Pulmonary artery endothelial cell (primary cell): ENCODE measurements at regions not wholly inside any gene's neighbourhood (a gene's known extent, or its start where the extent isn't known, plus 50 kb on each side); places are given as distances from the start of the nearest gene placed in this dataset.
"Not testable (repeated sequence)": the region's sequence is repeated elsewhere in the genome, so short reads cannot be mapped to it uniquely, and the experiment has no call there.

ENCODE experiments used
- DNase-seq: peaks from one replicate; pipeline ENCODE4 v3.0.0-alpha.2; 2011; ENCODE audit warnings: low read depth, low spot score

DNA sequence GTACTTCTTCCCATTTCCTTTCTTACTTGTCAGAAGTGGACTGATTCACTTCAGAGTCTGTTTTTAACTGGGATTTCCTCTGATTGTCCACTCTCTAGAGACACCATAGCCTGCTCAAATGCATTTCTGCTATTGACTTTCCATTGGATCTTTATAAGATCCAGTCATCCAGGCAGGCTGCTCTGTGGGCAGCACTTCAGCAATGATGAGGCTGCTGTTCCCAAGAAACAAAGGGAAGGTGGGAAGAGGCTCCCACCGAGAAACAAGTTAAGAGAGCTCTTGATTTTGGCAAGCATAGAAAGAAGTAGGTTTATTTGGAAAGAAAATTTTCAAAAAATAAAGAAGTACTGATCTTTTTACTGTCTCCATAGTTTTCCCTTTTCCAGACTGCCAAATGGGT is 125.8 kb upstream of the STARD13 start:
- DNase-seq, result no peak

DNA sequence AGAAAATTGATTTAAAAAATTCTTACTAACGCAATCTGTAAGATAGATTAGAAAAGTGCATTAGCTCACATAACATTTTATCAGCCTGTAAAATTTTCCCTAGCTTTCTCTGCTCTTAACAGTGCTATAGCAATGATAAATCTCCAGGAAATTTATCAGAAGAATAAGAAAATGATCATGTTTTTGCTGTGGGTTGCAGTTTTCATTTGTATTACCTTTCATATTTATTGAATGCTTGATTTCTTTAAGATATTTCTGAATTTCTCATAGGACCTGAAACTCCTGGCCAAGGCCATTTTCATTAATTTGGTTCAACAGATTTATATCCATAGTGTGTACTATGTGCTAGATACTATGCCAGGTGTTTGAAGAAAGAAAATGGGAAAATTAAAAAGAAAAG is 130.3 kb upstream of the STARD13 start:
- DNase-seq, result no peak

DNA sequence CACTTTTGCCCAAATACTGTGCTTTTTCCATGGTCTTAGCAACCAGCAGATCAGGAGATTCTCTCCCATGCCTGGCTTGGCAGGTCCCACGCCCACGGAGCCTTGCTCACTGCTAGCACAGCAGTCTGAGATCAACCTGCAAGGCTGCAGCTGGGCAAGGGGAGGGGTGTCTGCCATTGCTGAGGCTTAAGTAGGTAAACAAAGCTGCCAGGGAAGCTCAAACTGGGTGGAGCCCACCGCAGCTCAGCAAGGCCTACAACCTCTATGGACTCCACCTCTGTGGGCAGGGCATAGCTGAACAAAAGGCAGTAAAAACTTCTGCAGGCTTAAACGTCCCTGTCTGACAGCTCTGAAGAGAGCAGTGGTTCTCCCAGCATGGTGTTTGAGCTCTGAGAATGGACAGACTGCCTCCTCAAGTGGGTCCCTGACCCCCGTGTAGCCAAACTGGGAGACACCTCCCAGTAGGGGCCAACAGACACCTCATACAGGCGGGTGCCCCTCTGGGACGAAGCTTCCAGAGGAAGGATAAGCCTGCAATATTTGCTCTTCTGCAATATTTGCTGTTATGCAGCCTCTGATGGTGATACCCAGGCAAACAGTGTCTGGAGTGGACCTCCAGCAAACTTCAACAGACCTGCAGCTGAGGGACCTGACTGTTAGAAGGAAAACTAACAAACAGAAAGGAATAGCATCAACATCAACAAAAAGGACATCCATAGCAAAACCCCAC is 132.8 kb upstream of the STARD13 start:
- not testable (repeated sequence) for DNase-seq

DNA sequence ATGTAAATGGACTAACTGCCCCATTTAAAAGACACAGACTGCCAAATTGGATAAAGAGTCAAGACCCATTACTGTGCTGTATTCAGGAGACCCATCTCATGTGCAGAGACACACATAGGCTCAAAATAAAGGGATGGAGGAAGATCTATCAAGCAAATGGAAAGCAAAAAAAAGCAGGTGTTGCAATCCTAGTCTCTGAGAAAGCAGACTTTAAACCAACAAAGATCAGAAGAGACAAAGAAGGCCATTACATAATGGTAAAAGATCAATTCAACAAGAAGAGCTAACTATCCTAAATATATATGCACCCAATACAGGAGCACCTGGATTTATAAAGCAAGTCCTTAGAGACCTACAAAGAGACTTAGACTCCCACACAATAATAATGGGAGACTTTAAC is 134.6 kb upstream of the STARD13 start:
- DNase-seq, result not testable (repeated sequence)

DNA sequence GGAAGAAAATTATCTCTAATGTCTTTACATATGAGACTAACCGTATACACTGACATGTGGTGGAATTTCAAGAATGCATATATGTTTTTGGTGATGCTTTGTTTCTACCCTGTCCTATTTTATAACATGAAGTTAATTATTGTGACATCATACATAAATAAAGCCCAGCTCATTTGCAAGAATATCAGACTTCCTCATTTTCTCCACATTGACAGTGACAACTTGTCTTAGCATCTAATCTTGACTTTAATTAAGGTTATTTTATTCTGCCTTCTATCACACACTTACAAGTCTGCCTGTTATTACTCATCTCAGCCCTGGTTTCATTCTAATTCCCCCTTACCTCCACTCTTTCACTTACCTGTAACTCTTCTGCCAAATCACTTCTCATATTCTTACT is 140.6 kb upstream of the STARD13 start:
- no peak for DNase-seq

DNA sequence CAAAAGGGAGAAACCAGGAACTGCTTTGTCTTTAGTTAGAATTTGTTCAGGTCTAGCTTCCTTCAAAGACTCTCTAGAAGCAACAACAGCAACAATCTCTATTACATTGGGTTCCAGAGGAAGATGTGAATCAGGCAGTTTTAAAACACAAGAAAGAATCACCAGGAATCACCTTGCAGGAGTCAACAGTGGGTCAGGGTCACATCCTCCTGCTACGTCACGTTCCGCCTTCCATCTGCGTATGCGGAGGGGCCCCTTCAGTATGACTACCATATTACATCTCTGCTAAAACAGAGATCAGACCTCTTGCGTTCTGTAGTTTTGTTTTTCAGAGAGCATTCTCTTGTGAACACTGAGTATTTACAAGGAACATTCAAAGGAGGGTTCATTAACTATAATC is 147.8 kb upstream of the STARD13 start:
- no peak for DNase-seq

DNA sequence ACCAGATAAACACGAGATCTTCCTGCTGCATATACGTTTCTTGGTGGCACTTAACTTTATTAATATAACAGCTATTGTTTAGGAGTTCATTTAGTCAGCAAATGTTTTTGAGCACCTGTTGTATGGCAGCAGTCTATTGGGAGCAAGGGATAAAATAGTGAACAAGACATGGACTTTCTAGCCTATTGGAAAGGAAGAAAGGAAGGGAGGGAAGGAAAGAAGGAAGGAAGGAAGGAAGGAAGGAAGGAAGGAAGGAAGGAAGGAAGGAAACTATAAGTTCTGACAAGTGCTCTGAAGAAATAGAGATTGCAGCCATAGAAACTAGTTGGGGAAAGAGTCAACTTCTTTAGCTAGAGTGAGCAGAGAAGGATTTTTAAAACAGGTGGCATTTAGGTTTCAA is 149.1 kb upstream of the STARD13 start:
- DNase-seq, result no peak

GRCh38 chr13:33435207-33435606 is 149.7 kb upstream of the STARD13 start:
- DNase-seq, result no peak

- DNase-seq, result no peak
Measured at GRCh38 chr13:33438918-33439317, 153.4 kb upstream of the STARD13 start.

GRCh38 chr13:33441015-33441414 is 155.5 kb upstream of the STARD13 start:
- no peak for DNase-seq

- no peak for DNase-seq
Measured at GRCh38 chr13:33445024-33445423, 159.5 kb upstream of the STARD13 start.

DNA sequence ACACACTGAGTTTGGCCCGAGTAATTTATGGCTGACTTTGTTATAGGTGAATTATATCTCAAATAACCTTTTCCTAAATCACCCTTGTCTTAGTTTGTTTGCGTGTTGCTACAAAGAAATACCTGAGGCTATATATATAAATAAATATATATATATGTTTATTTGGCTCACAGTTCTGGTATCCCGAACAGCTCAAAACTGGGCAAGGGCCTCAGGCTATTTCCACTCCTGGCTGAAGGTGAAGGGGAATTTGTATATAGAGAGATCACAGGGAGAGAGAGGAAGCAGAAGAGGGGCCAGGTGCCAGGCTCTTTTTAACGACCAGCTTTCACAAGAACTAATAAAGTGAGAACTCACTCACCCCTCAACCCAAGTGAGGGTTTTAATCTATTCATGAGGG is 159.9 kb upstream of the STARD13 start:
- no peak for DNase-seq

GRCh38 chr13:33446821-33447725 is 161.5 kb upstream of the STARD13 start:
- no peak for DNase-seq

- no peak for DNase-seq
Measured at GRCh38 chr13:33448889-33449288, 163.3 kb upstream of the STARD13 start.

- DNase-seq, result no peak
Measured at GRCh38 chr13:33450956-33451709, 165.6 kb upstream of the STARD13 start.

- no peak for DNase-seq
Measured at GRCh38 chr13:33452873-33453517, 167.4 kb upstream of the STARD13 start.

GRCh38 chr13:33453936-33454335 is 168.4 kb upstream of the STARD13 start:
- DNase-seq, result no peak

DNA sequence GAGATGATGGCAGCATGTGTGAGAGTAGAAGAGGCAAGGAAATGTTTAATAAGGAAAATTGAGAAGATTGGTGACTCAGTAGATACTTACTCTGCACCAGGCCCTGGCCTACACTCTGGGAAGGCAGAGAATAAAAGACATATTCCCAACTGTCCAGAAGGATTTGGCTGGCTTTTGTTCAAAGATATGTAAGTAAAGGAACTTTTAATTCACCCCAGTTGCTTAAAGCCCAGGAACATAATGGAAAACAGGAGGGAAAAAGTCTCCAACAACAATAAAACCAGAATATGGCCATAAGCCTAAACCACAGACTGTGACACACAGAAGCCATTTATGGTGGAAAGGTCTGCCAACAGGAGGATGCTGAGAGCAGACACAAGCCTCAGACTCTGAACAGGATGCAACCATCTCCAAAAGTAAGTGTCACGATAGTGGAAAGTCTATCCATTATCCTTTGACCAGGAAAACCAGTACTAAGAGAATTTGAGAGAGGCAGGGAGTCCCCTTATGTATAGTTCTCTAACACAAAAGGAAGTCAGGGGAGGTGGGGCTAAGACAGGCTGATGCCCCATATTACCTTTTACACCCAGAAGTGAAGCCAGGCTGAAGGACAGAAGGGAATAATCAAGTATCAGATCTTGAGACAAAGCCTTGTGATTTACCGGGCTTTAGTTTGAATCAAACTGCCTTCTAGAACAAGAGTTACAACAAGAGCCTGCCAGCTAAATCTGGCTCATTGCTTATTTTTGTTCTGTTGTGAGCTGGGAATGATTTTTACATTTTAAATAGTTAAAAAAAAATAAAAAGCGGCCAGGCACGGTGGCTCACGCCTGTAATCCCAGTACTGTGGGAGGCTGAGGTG is 169.5 kb upstream of the STARD13 start:
- DNase-seq, result no peak

- DNase-seq, result no peak
Measured at GRCh38 chr13:33459702-33460101, 174.1 kb upstream of the STARD13 start.

GRCh38 chr13:33462109-33462508 is 176.6 kb upstream of the STARD13 start:
- DNase-seq, result no peak

GRCh38 chr13:33464345-33464744 is 178.8 kb upstream of the STARD13 start:
- no peak for DNase-seq
